ENCODE measurements at regions not wholly inside any gene's neighbourhood (a gene's known extent, or its start where the extent isn't known, plus 50 kb on each side); places are given as distances from the start of the nearest gene placed in this dataset.

DNA sequence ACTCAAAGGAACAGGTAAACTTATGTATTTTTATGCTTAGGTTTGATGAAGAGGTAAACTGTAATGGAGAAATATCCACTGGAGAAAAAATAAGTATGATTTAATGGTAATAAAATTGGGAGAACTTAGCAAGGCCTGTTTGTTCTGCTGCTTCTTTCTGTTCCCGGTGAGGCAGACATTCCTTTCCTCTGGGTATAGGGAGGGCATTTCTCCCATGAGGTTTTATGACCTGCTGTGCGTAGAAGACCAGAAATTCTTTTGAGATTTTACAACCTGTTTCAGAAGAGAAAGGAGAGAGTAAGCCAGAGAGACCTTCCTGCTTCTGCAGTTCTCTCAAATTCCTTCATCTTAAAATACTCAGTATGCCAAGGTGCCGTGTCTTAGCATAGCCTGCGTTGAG is 139.4 kb upstream of the RMST start:
- no peak overlapping the region for H4K5ac ChIP-seq (ENCODE audit: low read length)
- DNase-seq, result peak; percentile 18
- WGBS (ENCODE audit: extremely low coverage, insufficient coverage, low lambda C conversion rate), result no CpG with 5 or more reads among the region's 4 CpGs
- no peak overlapping the region for H3K4ac ChIP-seq (ENCODE audit: low read depth, low read length)
- H3K23ac ChIP-seq (ENCODE audit: low read length), result no peak overlapping the region
- no peaks in the 10 kb centered on the region for H3K79me1 ChIP-seq (ENCODE audit: low read length)
- H3K79me2 ChIP-seq (ENCODE audit: control insufficient read depth, insufficient read depth, low read length), result no peaks in the 10 kb centered on the region
- H3K27ac ChIP-seq (ENCODE audit: low read depth, low read length), result no peak overlapping the region
- peaks cover 3% of the 10 kb centered on the region for H3K4me1 ChIP-seq (ENCODE audit: control insufficient read depth, low read depth, low read length)
- H3K4me3 ChIP-seq (ENCODE audit: low read length), result no peak overlapping the region
- H3K56ac ChIP-seq (ENCODE audit: low read length), result no peak overlapping the region
- H3K18ac ChIP-seq (ENCODE audit: low read length), result no peak overlapping the region
- no peaks in the 10 kb centered on the region for H3K36me3 ChIP-seq (ENCODE audit: control insufficient read depth, insufficient read depth, low read length)
- H3K4me2 ChIP-seq (ENCODE audit: low read length), result no peak overlapping the region
- H2AK5ac ChIP-seq (ENCODE audit: low read length), result no peak overlapping the region
- H3K9ac ChIP-seq (ENCODE audit: low read length), result no peak overlapping the region
- no peak overlapping the region for H2BK15ac ChIP-seq (replicated peaks; ENCODE audit: low read depth)
- H2BK120ac ChIP-seq (ENCODE audit: low read depth, low read length), result no peak overlapping the region
- no peak overlapping the region for H2BK5ac ChIP-seq (ENCODE audit: low read length)
- H4K8ac ChIP-seq (ENCODE audit: low read depth, low read length), result no peak overlapping the region
- no peaks in the 10 kb centered on the region for H3K27me3 ChIP-seq (ENCODE audit: insufficient read depth, low read length, poor library complexity)

DNA sequence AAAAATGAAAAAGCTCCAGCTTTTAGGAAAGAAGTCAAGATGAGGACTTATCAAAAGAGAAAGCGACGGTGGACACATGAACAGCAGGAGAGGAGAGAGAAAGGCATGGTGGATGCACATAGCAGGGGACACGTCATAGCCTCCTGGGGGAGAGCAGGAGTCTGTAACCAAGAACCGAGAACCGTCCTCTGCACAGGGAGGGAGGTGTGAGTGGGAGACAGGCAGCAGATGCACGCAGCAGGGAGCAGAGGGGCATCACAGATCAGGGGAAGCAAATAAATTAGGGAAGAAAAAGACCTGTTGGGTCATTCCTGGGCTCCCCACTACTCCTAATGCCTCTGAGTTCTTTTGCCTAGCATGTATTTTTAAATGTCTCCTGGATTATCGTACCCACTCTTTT is 138.1 kb upstream of the RMST start:
- no peak overlapping the region for H3K4me2 ChIP-seq (ENCODE audit: low read length)
- H3K79me2 ChIP-seq (ENCODE audit: control insufficient read depth, insufficient read depth, low read length), result no peaks in the 10 kb centered on the region
- no peak overlapping the region for H2BK5ac ChIP-seq (ENCODE audit: low read length)
- H2BK15ac ChIP-seq (replicated peaks; ENCODE audit: low read depth), result no peak overlapping the region
- no peaks in the 10 kb centered on the region for H3K27me3 ChIP-seq (ENCODE audit: insufficient read depth, low read length, poor library complexity)
- H3K4me1 ChIP-seq (ENCODE audit: control insufficient read depth, low read depth, low read length), result peaks cover 3% of the 10 kb centered on the region
- no peak overlapping the region for H2BK120ac ChIP-seq (ENCODE audit: low read depth, low read length)
- no peak overlapping the region for H4K5ac ChIP-seq (ENCODE audit: low read length)
- no peaks in the 10 kb centered on the region for H3K79me1 ChIP-seq (ENCODE audit: low read length)
- no peak overlapping the region for H3K18ac ChIP-seq (ENCODE audit: low read length)
- H4K8ac ChIP-seq (ENCODE audit: low read depth, low read length), result no peak overlapping the region
- H3K23ac ChIP-seq (ENCODE audit: low read length), result no peak overlapping the region
- no peak overlapping the region for H3K4me3 ChIP-seq (ENCODE audit: low read length)
- H3K56ac ChIP-seq (ENCODE audit: low read length), result no peak overlapping the region
- no peak for DNase-seq
- H3K4ac ChIP-seq (ENCODE audit: low read depth, low read length), result no peak overlapping the region
- WGBS (ENCODE audit: extremely low coverage, insufficient coverage, low lambda C conversion rate), result no CpG with 5 or more reads among the region's 7 CpGs
- no peak overlapping the region for H3K27ac ChIP-seq (ENCODE audit: low read depth, low read length)
- no peaks in the 10 kb centered on the region for H3K36me3 ChIP-seq (ENCODE audit: control insufficient read depth, insufficient read depth, low read length)
- no peak overlapping the region for H3K9ac ChIP-seq (ENCODE audit: low read length)
- no peak overlapping the region for H2AK5ac ChIP-seq (ENCODE audit: low read length)

DNA sequence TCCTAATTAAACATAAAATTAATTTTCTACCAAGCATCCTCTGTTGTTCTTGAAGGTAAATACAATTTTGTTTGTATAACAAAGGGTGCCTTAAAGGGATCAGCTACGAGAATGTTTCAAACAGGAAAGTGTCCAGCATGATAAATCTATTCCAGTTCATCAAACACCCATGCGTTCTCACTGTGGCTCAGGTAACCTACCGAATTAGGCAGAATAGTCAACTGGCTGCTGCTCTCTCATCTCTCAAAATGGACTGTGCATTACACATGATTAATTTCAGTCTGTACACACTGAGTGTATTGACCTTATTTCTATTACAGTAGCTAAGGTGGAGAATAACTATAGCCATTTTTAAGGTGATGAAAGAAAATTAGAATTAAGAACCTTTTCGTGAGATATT is 127.5 kb upstream of the RMST start:
- no peak overlapping the region for H3K4ac ChIP-seq (ENCODE audit: low read depth, low read length)
- H4K5ac ChIP-seq (ENCODE audit: low read length), result no peak overlapping the region
- no peaks in the 10 kb centered on the region for H3K4me1 ChIP-seq (ENCODE audit: control insufficient read depth, low read depth, low read length)
- H3K18ac ChIP-seq (ENCODE audit: low read length), result no peak overlapping the region
- no peak overlapping the region for H3K4me3 ChIP-seq (ENCODE audit: low read length)
- no peak overlapping the region for H2BK5ac ChIP-seq (ENCODE audit: low read length)
- no peak overlapping the region for H2BK15ac ChIP-seq (replicated peaks; ENCODE audit: low read depth)
- H3K27ac ChIP-seq (ENCODE audit: low read depth, low read length), result no peak overlapping the region
- no peak overlapping the region for H3K9ac ChIP-seq (ENCODE audit: low read length)
- DNase-seq, result no peak
- no peaks in the 10 kb centered on the region for H3K36me3 ChIP-seq (ENCODE audit: control insufficient read depth, insufficient read depth, low read length)
- no peak overlapping the region for H2BK120ac ChIP-seq (ENCODE audit: low read depth, low read length)
- no peaks in the 10 kb centered on the region for H3K79me2 ChIP-seq (ENCODE audit: control insufficient read depth, insufficient read depth, low read length)
- H3K79me1 ChIP-seq (ENCODE audit: low read length), result no peaks in the 10 kb centered on the region
- no peak overlapping the region for H3K4me2 ChIP-seq (ENCODE audit: low read length)
- H3K23ac ChIP-seq (ENCODE audit: low read length), result no peak overlapping the region
- H2AK5ac ChIP-seq (ENCODE audit: low read length), result no peak overlapping the region
- no CpG with 5 or more reads among the region's 4 CpGs for WGBS (ENCODE audit: extremely low coverage, insufficient coverage, low lambda C conversion rate)
- no peak overlapping the region for H3K56ac ChIP-seq (ENCODE audit: low read length)
- no peaks in the 10 kb centered on the region for H3K27me3 ChIP-seq (ENCODE audit: insufficient read depth, low read length, poor library complexity)
- H4K8ac ChIP-seq (ENCODE audit: low read depth, low read length), result no peak overlapping the region

DNA sequence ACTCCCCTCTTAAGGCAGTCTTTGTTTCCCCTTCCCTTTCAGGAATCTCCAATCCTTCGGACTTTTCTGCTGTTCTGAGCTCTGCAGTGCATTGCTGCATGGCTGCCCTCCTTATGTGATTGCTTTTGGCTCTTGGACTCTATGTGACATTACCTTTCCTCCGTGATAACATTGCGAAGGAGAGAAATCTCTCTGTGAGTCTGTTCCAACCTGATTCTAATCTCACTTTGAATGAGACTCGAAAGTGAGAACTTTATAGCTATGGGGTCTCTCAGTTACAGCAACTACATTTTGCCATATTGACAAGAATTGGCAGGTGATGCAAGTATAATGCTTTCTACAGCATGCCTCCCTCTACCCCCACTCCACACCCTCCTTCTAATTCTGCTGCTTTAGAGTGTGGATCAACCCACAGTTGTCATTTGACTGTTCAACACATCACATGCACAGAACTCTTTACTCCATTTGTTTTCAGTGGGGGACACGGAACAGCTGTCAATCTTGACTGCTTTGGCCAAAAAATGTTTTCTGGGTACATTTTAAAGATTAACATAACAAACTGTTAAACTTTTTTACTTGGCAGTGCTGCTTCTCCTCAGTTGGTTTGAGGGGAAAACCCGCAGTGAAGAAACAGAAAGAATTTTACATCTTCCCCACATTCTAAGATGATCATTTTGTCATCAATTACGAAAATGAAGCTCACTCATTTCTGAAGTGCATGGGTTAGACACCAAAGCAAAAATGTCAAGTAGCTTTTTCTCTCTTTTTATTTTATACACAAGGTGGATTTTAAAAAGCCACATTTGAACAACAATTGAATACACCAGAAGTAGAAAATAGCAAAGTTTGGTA is 125.5 kb upstream of the RMST start:
- Histone ChIP-seq H3K79me2 (ENCODE audit: control insufficient read depth, insufficient read depth, low read length) (no peaks in the 10 kb centered on the region), H2BK5ac (ENCODE audit: low read length) (no peak overlapping the region), H3K4me1 (ENCODE audit: control insufficient read depth, low read depth, low read length) (no peaks in the 10 kb centered on the region), H3K4ac (ENCODE audit: low read depth, low read length) (no peak overlapping the region), H3K4me2 (ENCODE audit: low read length) (no peak overlapping the region), H4K5ac (ENCODE audit: low read length) (no peak overlapping the region), H4K8ac (ENCODE audit: low read depth, low read length) (no peak overlapping the region), H3K27me3 (ENCODE audit: insufficient read depth, low read length, poor library complexity) (no peaks in the 10 kb centered on the region), H3K27ac (ENCODE audit: low read depth, low read length) (no peak overlapping the region), H3K79me1 (ENCODE audit: low read length) (no peaks in the 10 kb centered on the region), H2BK15ac (replicated peaks; ENCODE audit: low read depth) (no peak overlapping the region), H3K56ac (ENCODE audit: low read length) (no peak overlapping the region), H3K36me3 (ENCODE audit: control insufficient read depth, insufficient read depth, low read length) (no peaks in the 10 kb centered on the region), H2AK5ac (ENCODE audit: low read length) (no peak overlapping the region), H3K9ac (ENCODE audit: low read length) (no peak overlapping the region), H2BK120ac (ENCODE audit: low read depth, low read length) (no peak overlapping the region), H3K4me3 (ENCODE audit: low read length) (no peak overlapping the region), H3K23ac (ENCODE audit: low read length) (no peak overlapping the region), H3K18ac (ENCODE audit: low read length) (no peak overlapping the region)
- no peak for DNase-seq
- no CpG with 5 or more reads among the region's 7 CpGs for WGBS (ENCODE audit: extremely low coverage, insufficient coverage, low lambda C conversion rate)

DNA sequence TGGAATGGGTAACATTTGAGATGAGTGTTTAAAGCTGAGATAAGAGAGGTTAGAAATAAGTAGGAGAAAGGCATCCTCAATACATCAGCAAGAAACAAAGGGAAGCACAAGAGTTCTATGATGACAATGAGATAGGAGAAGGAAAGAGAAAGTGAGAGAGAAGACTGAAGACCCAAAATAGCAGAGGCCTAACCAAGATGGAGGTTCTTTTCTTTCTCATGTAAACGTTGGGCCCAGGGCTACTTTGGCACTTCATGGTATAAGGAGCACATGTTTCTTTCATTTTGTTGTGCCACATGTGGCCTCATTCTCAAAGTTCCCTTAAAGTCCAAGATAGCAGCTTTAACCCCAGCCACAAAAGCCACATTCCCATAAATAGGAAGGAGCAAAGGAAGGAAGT is 120.5 kb upstream of the RMST start:
- H2BK15ac ChIP-seq (replicated peaks; ENCODE audit: low read depth), result no peak overlapping the region
- H3K18ac ChIP-seq (ENCODE audit: low read length), result no peak overlapping the region
- no peaks in the 10 kb centered on the region for H3K79me2 ChIP-seq (ENCODE audit: control insufficient read depth, insufficient read depth, low read length)
- H3K4ac ChIP-seq (ENCODE audit: low read depth, low read length), result no peak overlapping the region
- no peak overlapping the region for H3K23ac ChIP-seq (ENCODE audit: low read length)
- no peak overlapping the region for H2AK5ac ChIP-seq (ENCODE audit: low read length)
- no peak overlapping the region for H3K27ac ChIP-seq (ENCODE audit: low read depth, low read length)
- no peak overlapping the region for H3K4me2 ChIP-seq (ENCODE audit: low read length)
- H3K27me3 ChIP-seq (ENCODE audit: insufficient read depth, low read length, poor library complexity), result no peaks in the 10 kb centered on the region
- H4K5ac ChIP-seq (ENCODE audit: low read length), result no peak overlapping the region
- no peaks in the 10 kb centered on the region for H3K4me1 ChIP-seq (ENCODE audit: control insufficient read depth, low read depth, low read length)
- DNase-seq, result no peak
- H3K4me3 ChIP-seq (ENCODE audit: low read length), result no peak overlapping the region
- H3K79me1 ChIP-seq (ENCODE audit: low read length), result no peaks in the 10 kb centered on the region
- H2BK5ac ChIP-seq (ENCODE audit: low read length), result no peak overlapping the region
- H2BK120ac ChIP-seq (ENCODE audit: low read depth, low read length), result no peak overlapping the region
- H3K9ac ChIP-seq (ENCODE audit: low read length), result no peak overlapping the region
- H3K56ac ChIP-seq (ENCODE audit: low read length), result no peak overlapping the region
- H3K36me3 ChIP-seq (ENCODE audit: control insufficient read depth, insufficient read depth, low read length), result no peaks in the 10 kb centered on the region
- no CpG with 5 or more reads among the region's 1 CpG for WGBS (ENCODE audit: extremely low coverage, insufficient coverage, low lambda C conversion rate)
- no peak overlapping the region for H4K8ac ChIP-seq (ENCODE audit: low read depth, low read length)

DNA sequence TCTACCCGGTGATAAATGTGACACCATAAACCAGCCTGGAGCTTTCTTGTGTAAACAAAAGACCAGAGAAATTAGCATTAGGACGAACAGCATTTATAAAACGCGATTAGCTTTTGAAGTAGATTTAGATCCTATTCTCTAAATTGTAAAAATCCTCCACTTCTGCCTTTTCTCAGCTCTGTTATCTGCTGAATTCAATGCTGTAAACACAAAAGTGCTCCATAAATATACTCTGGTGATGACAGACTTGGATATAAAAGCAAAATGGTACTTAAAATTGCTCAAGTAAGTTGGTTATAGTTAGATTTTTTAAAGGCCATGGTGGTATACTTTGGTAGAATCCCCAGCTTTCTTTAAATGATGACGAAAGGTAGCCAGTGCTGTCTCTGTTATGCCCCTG is 114.6 kb upstream of the RMST start:
- Histone ChIP-seq H2BK120ac (ENCODE audit: low read depth, low read length) (no peak overlapping the region), H3K56ac (ENCODE audit: low read length) (no peak overlapping the region), H3K4me2 (ENCODE audit: low read length) (no peak overlapping the region)

More for the DNA sequence above, 114.6 kb upstream of the RMST start:
- H2BK15ac ChIP-seq (replicated peaks; ENCODE audit: low read depth), result no peak overlapping the region
- no peak overlapping the region for H3K4ac ChIP-seq (ENCODE audit: low read depth, low read length)
- no peak overlapping the region for H2BK5ac ChIP-seq (ENCODE audit: low read length)
- no peak overlapping the region for H3K4me3 ChIP-seq (ENCODE audit: low read length)
- no peak for DNase-seq
- WGBS (ENCODE audit: extremely low coverage, insufficient coverage, low lambda C conversion rate), result no CpG with 5 or more reads among the region's 5 CpGs
- H3K9ac ChIP-seq (ENCODE audit: low read length), result no peak overlapping the region
- H4K5ac ChIP-seq (ENCODE audit: low read length), result no peak overlapping the region
- no peaks in the 10 kb centered on the region for H3K27me3 ChIP-seq (ENCODE audit: insufficient read depth, low read length, poor library complexity)
- no peaks in the 10 kb centered on the region for H3K36me3 ChIP-seq (ENCODE audit: control insufficient read depth, insufficient read depth, low read length)
- H4K8ac ChIP-seq (ENCODE audit: low read depth, low read length), result no peak overlapping the region
- no peak overlapping the region for H2AK5ac ChIP-seq (ENCODE audit: low read length)
- H3K79me2 ChIP-seq (ENCODE audit: control insufficient read depth, insufficient read depth, low read length), result no peaks in the 10 kb centered on the region
- no peak overlapping the region for H3K18ac ChIP-seq (ENCODE audit: low read length)
- no peaks in the 10 kb centered on the region for H3K79me1 ChIP-seq (ENCODE audit: low read length)
- no peak overlapping the region for H3K23ac ChIP-seq (ENCODE audit: low read length)
- no peaks in the 10 kb centered on the region for H3K4me1 ChIP-seq (ENCODE audit: control insufficient read depth, low read depth, low read length)
- no peak overlapping the region for H3K27ac ChIP-seq (ENCODE audit: low read depth, low read length)
